ENCODE measurements at regions not wholly inside any gene's neighbourhood (a gene's known extent, or its start where the extent isn't known, plus 50 kb on each side); places are given as distances from the start of the nearest gene placed in this dataset.

- TF ChIP-seq, protein P1, sequence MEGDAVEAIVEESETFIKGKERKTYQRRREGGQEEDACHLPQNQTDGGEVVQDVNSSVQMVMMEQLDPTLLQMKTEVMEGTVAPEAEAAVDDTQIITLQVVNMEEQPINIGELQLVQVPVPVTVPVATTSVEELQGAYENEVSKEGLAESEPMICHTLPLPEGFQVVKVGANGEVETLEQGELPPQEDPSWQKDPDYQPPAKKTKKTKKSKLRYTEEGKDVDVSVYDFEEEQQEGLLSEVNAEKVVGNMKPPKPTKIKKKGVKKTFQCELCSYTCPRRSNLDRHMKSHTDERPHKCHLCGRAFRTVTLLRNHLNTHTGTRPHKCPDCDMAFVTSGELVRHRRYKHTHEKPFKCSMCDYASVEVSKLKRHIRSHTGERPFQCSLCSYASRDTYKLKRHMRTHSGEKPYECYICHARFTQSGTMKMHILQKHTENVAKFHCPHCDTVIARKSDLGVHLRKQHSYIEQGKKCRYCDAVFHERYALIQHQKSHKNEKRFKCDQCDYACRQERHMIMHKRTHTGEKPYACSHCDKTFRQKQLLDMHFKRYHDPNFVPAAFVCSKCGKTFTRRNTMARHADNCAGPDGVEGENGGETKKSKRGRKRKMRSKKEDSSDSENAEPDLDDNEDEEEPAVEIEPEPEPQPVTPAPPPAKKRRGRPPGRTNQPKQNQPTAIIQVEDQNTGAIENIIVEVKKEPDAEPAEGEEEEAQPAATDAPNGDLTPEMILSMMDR (IDR thresholded peaks at IDR 0.05; ENCODE audit: poor library complexity), result no peak
- TF ChIP-seq EZH2 (IDR thresholded peaks at IDR 0.05; ENCODE audit: borderline replicate concordance), result no peak
- TF ChIP-seq EZH2phosphoT487 (IDR thresholded peaks at IDR 0.05; ENCODE audit: low read depth, severe bottlenecking, unreplicated experiment), result no peak
Observed at GRCh38 chr14:100659345-100660001, 67.2 kb upstream of the DLK1 start.

All from hepatocyte (in vitro differentiated cells).